ENCODE measurements at regions not wholly inside any gene's neighbourhood (a gene's known extent, or its start where the extent isn't known, plus 50 kb on each side); places are given as distances from the start of the nearest gene placed in this dataset.

- no peak for TF ChIP-seq CTCF (IDR thresholded peaks at IDR 0.05; ENCODE audit: unreplicated experiment)
- H3K9me3 Mint-ChIP-seq (ENCODE audit: unreplicated experiment) = no peaks in the 10 kb centered on the region
- H3K27ac Mint-ChIP-seq (ENCODE audit: low read depth, unreplicated experiment) = peak overlapping the region; percentile 87
- no peaks in the 10 kb centered on the region for H3K27me3 Mint-ChIP-seq (ENCODE audit: insufficient read depth, unreplicated experiment)
- BruUV-seq (replicated peaks) = TSS peak; percentile 34
- intact Hi-C loops (cut with micrococcal nuclease) = loop anchor here (10.0 kb wide), 1 partner anchor 111 kb away; no protein-coding TSS in a partner anchor
- no peak overlapping the region for H3K4me3 Mint-ChIP-seq (ENCODE audit: unreplicated experiment)
- H3K36me3 Mint-ChIP-seq (ENCODE audit: insufficient read depth, unreplicated experiment) = no peaks in the 10 kb centered on the region
- CTCF ChIA-PET = interaction anchor here (0.6 to 2.5 kb wide), 9 partner anchors 14 to 501 kb away, joined by 3 to 10 read pairs (median 3); partner anchors contain the start of gene ELL2
- H3K4me1 Mint-ChIP-seq (ENCODE audit: insufficient read depth, unreplicated experiment) = peaks cover 29% of the 10 kb centered on the region
- peak; percentile 73 for DNase-seq (ENCODE audit: unreplicated experiment)
- POLR2A ChIA-PET = interaction anchor here (0.6 to 4.0 kb wide), 23 partner anchors 11 to 552 kb away, joined by 3 to 30 read pairs (median 4); partner anchors contain the start of gene ELL2
Observed at GRCh38 chr5:96113170-96113939, 151.7 kb upstream of the ELL2 start.

GRCh38 chr5:96112703-96113102 lies 151.1 kb upstream of the ELL2 start:
- no peaks in the 10 kb centered on the region for H3K9me3 Mint-ChIP-seq (ENCODE audit: unreplicated experiment)
- TF ChIP-seq CTCF (IDR thresholded peaks at IDR 0.05; ENCODE audit: unreplicated experiment) = no peak
- no peak overlapping the region for H3K4me3 Mint-ChIP-seq (ENCODE audit: unreplicated experiment)
- H3K27me3 Mint-ChIP-seq (ENCODE audit: insufficient read depth, unreplicated experiment) = no peaks in the 10 kb centered on the region
- intact Hi-C loops (cut with micrococcal nuclease) = loop anchor here (10.0 kb wide), 1 partner anchor 112 kb away; no protein-coding TSS in a partner anchor
- H3K36me3 Mint-ChIP-seq (ENCODE audit: insufficient read depth, unreplicated experiment) = no peaks in the 10 kb centered on the region
- BruUV-seq (replicated peaks) = no TSS peak
- POLR2A ChIA-PET = interaction anchor here (0.8 to 3.6 kb wide), 8 partner anchors 11 to 460 kb away, joined by 3 to 30 read pairs (median 10); no protein-coding TSS in a partner anchor
- DNase-seq (ENCODE audit: unreplicated experiment) = no peak
- H3K27ac Mint-ChIP-seq (ENCODE audit: low read depth, unreplicated experiment) = peak overlapping the region; percentile 87
- CTCF ChIA-PET = interaction anchor here (1.0 to 2.5 kb wide), 6 partner anchors 16 to 209 kb away, joined by 3 to 10 read pairs (median 3); no protein-coding TSS in a partner anchor
- peaks cover 29% of the 10 kb centered on the region for H3K4me1 Mint-ChIP-seq (ENCODE audit: insufficient read depth, unreplicated experiment)

GRCh38 chr5:96112123-96112670 lies 150.5 kb upstream of the ELL2 start:
- Mint-ChIP-seq H3K4me3 (ENCODE audit: unreplicated experiment) (no peak overlapping the region), H3K36me3 (ENCODE audit: insufficient read depth, unreplicated experiment) (no peaks in the 10 kb centered on the region), H3K27me3 (ENCODE audit: insufficient read depth, unreplicated experiment) (no peaks in the 10 kb centered on the region), H3K27ac (ENCODE audit: low read depth, unreplicated experiment) (no peak overlapping the region), H3K9me3 (ENCODE audit: unreplicated experiment) (no peaks in the 10 kb centered on the region), H3K4me1 (ENCODE audit: insufficient read depth, unreplicated experiment) (peaks cover 29% of the 10 kb centered on the region)
- ChIA-PET POLR2A (interaction anchor here (0.9 to 3.6 kb wide), 7 partner anchors 10 to 37 kb away, joined by 4 to 30 read pairs (median 5); no protein-coding TSS in a partner anchor), CTCF (interaction anchor here (0.7 to 2.5 kb wide), 6 partner anchors 15 to 390 kb away, joined by 3 to 10 read pairs (median 3); no protein-coding TSS in a partner anchor)
- DNase-seq (ENCODE audit: unreplicated experiment) = no peak
- TF ChIP-seq CTCF (IDR thresholded peaks at IDR 0.05; ENCODE audit: unreplicated experiment) = no peak
- intact Hi-C loops (cut with micrococcal nuclease) = loop anchor here (10.0 kb wide), 1 partner anchor 113 kb away; no protein-coding TSS in a partner anchor
- no TSS peak for BruUV-seq (replicated peaks)

Data from MCF 10A (cell line).